ENCODE measurements at regions not wholly inside any gene's neighbourhood (a gene's known extent, or its start where the extent isn't known, plus 50 kb on each side); places are given as distances from the start of the nearest gene placed in this dataset.

- TF ChIP-seq REST (IDR thresholded peaks at IDR 0.05; ENCODE audit: low read depth, low read length) (no peak), RXRA (IDR thresholded peaks at IDR 0.05; ENCODE audit: borderline replicate concordance, low read depth) (no peak), RFX5 (IDR thresholded peaks at IDR 0.05; ENCODE audit: low read length) (no peak), TCF12 (IDR thresholded peaks at IDR 0.05) (no peak), RAD21 (IDR thresholded peaks at IDR 0.05; ENCODE audit: low read length) (no peak), TAF1 (IDR thresholded peaks at IDR 0.05; ENCODE audit: borderline replicate concordance, low read depth, low read length) (no peak)
Observed at GRCh38 chr5:56350011-56350596, 117.0 kb upstream of the ANKRD55 start (continued).

GRCh38 chr5:56349461-56349860 is 116.3 kb upstream of the ANKRD55 start:
- H3K4me1 ChIP-seq (ENCODE audit: control insufficient read depth in 1 of 2, insufficient read depth in 2 of 2, low read depth in 1 of 2, low read length in 1 of 2) = peaks cover 6 to 12% of the 10 kb centered on the region in 2 experiments; a peak in 3 of 4 replicates
- POLR2A ChIA-PET = no interaction called here
- WGBS (ENCODE audit: low lambda C conversion rate) = 92% methylated on average over 5 of the region's 5 CpGs
- no peaks in the 10 kb centered on the region for H3K9me3 ChIP-seq
- H3K27me3 ChIP-seq (ENCODE audit: insufficient read depth) = no peaks in the 10 kb centered on the region
- H2AFZ ChIP-seq (ENCODE audit: low read depth) = no peak overlapping the region
- H3F3A ChIP-seq (replicated peaks; ENCODE audit: insufficient read depth) = peaks cover 14% of the 10 kb centered on the region
- no peak for DNase-seq
- CTCF ChIA-PET = no interaction called here
- no peak for TF ChIP-seq ELF1 (IDR thresholded peaks at IDR 0.05)
- no peak for TF ChIP-seq RCOR1 (IDR thresholded peaks at IDR 0.05; ENCODE audit: low read length)
- no peak for TF ChIP-seq FOXM1 (IDR thresholded peaks at IDR 0.05; ENCODE audit: low read depth)
- no peak for TF ChIP-seq MAX (IDR thresholded peaks at IDR 0.05; ENCODE audit: low read depth)
- TF ChIP-seq POLR2AphosphoS5 (IDR thresholded peaks at IDR 0.05; ENCODE audit: low read depth, low read length) = no peak
- TF ChIP-seq EP300 (IDR thresholded peaks at IDR 0.05; ENCODE audit: borderline replicate concordance in 1 of 2, low read depth in 1 of 2, low read length in 1 of 2) = no peak
- TF ChIP-seq USF1 (IDR thresholded peaks at IDR 0.05; ENCODE audit: borderline replicate concordance, low read depth) = no peak
- no peak for TF ChIP-seq TEAD4 (IDR thresholded peaks at IDR 0.05; ENCODE audit: borderline replicate concordance, insufficient read depth)
- TF ChIP-seq GABPA (IDR thresholded peaks at IDR 0.05; ENCODE audit: low read depth) = no peak
- H4K20me1 ChIP-seq (ENCODE audit: insufficient read depth) = no peaks in the 10 kb centered on the region
- no peaks in the 10 kb centered on the region for H3K79me2 ChIP-seq (ENCODE audit: insufficient read depth)
- H3K36me3 ChIP-seq (replicated peaks in 1 of 2; ENCODE audit: control insufficient read depth in 1 of 2, insufficient read depth in 2 of 2, low read length in 1 of 2) = no peaks in the 10 kb centered on the region
- H3K9me2 ChIP-seq = no peaks in the 10 kb centered on the region
- 0 out of 2 replicates have a peak overlapping the region, but pooled peaks have one; percentile 51 for H3K4me2 ChIP-seq
- peak overlapping the region in 1 of 2 experiments; percentile 89; a peak in 2 of 4 replicates for H3K27ac ChIP-seq (ENCODE audit: low read depth in 2 of 2, low read length in 1 of 2)
- no peak overlapping the region for H3K4me3 ChIP-seq (ENCODE audit: low read depth in 2 of 2, low read length in 1 of 2)
- no peak overlapping the region for H3K9ac ChIP-seq
